ENCODE measurements at regions not wholly inside any gene's neighbourhood (a gene's known extent, or its start where the extent isn't known, plus 50 kb on each side); places are given as distances from the start of the nearest gene placed in this dataset.

GRCh38 chr6:149212892-149213801 lies 104.4 kb upstream of the TAB2 start:
- Histone ChIP-seq H3K27ac (ENCODE audit: low read depth, low read length, poor library complexity, severe bottlenecking) (no peak overlapping the region), H3K4me3 (ENCODE audit: low read depth, low read length, poor library complexity, severe bottlenecking) (no peak overlapping the region), H3K36me3 (ENCODE audit: insufficient read depth, low read length, poor library complexity, severe bottlenecking) (no peaks in the 10 kb centered on the region), H3K4me1 (ENCODE audit: insufficient read depth, low read length, poor library complexity, severe bottlenecking) (no peaks in the 10 kb centered on the region), H3K9me3 (ENCODE audit: low read depth, low read length, poor library complexity, severe bottlenecking) (no peaks in the 10 kb centered on the region), H3K27me3 (replicated peaks; ENCODE audit: insufficient read depth, low read depth, low read length, poor library complexity) (no peaks in the 10 kb centered on the region)
- TF ChIP-seq EZH2 (IDR thresholded peaks at IDR 0.05; ENCODE audit: borderline replicate concordance, low read depth, low read length, poor library complexity, severe bottlenecking) = no peak
- no peak for TF ChIP-seq CTCF (conservative IDR thresholded peaks at IDR 0.05; ENCODE audit: low read depth, low read length)
- CTCF ChIA-PET = no interaction called here
- no TSS peak for BruUV-seq (replicated peaks)
- no peak for DNase-seq (ENCODE audit: low spot score)
- intact Hi-C loops (cut with micrococcal nuclease; ENCODE audit: unreplicated experiment) = no loop called here
- POLR2A ChIA-PET (ENCODE audit: low non-redundant PET) = interaction anchor here (0.6 kb wide), 1 partner anchor 158 kb away, joined by 4 read pairs; no protein-coding TSS in a partner anchor

- ChIA-PET CTCF (no interaction called here), POLR2A (ENCODE audit: low non-redundant PET) (interaction anchor here (0.6 kb wide), 1 partner anchor 157 kb away, joined by 4 read pairs; no protein-coding TSS in a partner anchor)
- TF ChIP-seq EZH2 (IDR thresholded peaks at IDR 0.05; ENCODE audit: borderline replicate concordance, low read depth, low read length, poor library complexity, severe bottlenecking) (no peak), CTCF (conservative IDR thresholded peaks at IDR 0.05; ENCODE audit: low read depth, low read length) (no peak)
- intact Hi-C loops (cut with micrococcal nuclease; ENCODE audit: unreplicated experiment) = no loop called here
- H3K4me1 ChIP-seq (ENCODE audit: insufficient read depth, low read length, poor library complexity, severe bottlenecking) = no peaks in the 10 kb centered on the region
- H3K4me3 ChIP-seq (ENCODE audit: low read depth, low read length, poor library complexity, severe bottlenecking) = no peak overlapping the region
- BruUV-seq (replicated peaks) = no TSS peak
- no peak for DNase-seq (ENCODE audit: low spot score)
- no peaks in the 10 kb centered on the region for H3K27me3 ChIP-seq (replicated peaks; ENCODE audit: insufficient read depth, low read depth, low read length, poor library complexity)
- no peaks in the 10 kb centered on the region for H3K9me3 ChIP-seq (ENCODE audit: low read depth, low read length, poor library complexity, severe bottlenecking)
- H3K27ac ChIP-seq (ENCODE audit: low read depth, low read length, poor library complexity, severe bottlenecking) = no peak overlapping the region
- H3K36me3 ChIP-seq (ENCODE audit: insufficient read depth, low read length, poor library complexity, severe bottlenecking) = no peaks in the 10 kb centered on the region
These were observed 103.7 kb upstream of the TAB2 start for GRCh38 chr6:149213829-149214228.

GRCh38 chr6:149216459-149216858 lies 101.1 kb upstream of the TAB2 start:
- intact Hi-C loops (cut with micrococcal nuclease; ENCODE audit: unreplicated experiment) = no loop called here
- Histone ChIP-seq H3K27me3 (replicated peaks; ENCODE audit: insufficient read depth, low read depth, low read length, poor library complexity) (no peaks in the 10 kb centered on the region), H3K36me3 (ENCODE audit: insufficient read depth, low read length, poor library complexity, severe bottlenecking) (no peaks in the 10 kb centered on the region), H3K4me1 (ENCODE audit: insufficient read depth, low read length, poor library complexity, severe bottlenecking) (no peaks in the 10 kb centered on the region), H3K4me3 (ENCODE audit: low read depth, low read length, poor library complexity, severe bottlenecking) (no peak overlapping the region), H3K9me3 (ENCODE audit: low read depth, low read length, poor library complexity, severe bottlenecking) (no peaks in the 10 kb centered on the region), H3K27ac (ENCODE audit: low read depth, low read length, poor library complexity, severe bottlenecking) (no peak overlapping the region)
- TF ChIP-seq EZH2 (IDR thresholded peaks at IDR 0.05; ENCODE audit: borderline replicate concordance, low read depth, low read length, poor library complexity, severe bottlenecking) (no peak), CTCF (conservative IDR thresholded peaks at IDR 0.05; ENCODE audit: low read depth, low read length) (no peak)
- no TSS peak for BruUV-seq (replicated peaks)
- DNase-seq (ENCODE audit: low spot score) = no peak
- CTCF ChIA-PET = no interaction called here
- POLR2A ChIA-PET (ENCODE audit: low non-redundant PET) = interaction anchor here (0.7 kb wide), 1 partner anchor 850 kb away, joined by 3 read pairs; no protein-coding TSS in a partner anchor
